ENCODE measurements at regions not wholly inside any gene's neighbourhood (a gene's known extent, or its start where the extent isn't known, plus 50 kb on each side); places are given as distances from the start of the nearest gene placed in this dataset.

- TF ChIP-seq CTCF (IDR thresholded peaks at IDR 0.05; ENCODE audit: low read depth, low read length) (no peak), EZH2phosphoT487 (IDR thresholded peaks at IDR 0.05; ENCODE audit: low read depth) (no peak)
These were observed 426.1 kb upstream of the FAM98A start for GRCh38 chr2:34025196-34025595.

All from OCI-LY3 (cell line).